SK-N-MC (cell line): ENCODE measurements at regions not wholly inside any gene's neighbourhood (a gene's known extent, or its start where the extent isn't known, plus 50 kb on each side); places are given as distances from the start of the nearest gene placed in this dataset.

Source experiments
- EZH2 ChIP-seq: fragments of 200-600 bp; sonication (generic); IDR thresholded peaks from one replicate; pipeline ENCODE4 v1.6.1; 2017; ENCODE audit warnings: antibody characterized with exemption
- FOXP2 ChIP-seq: optimal IDR thresholded peaks from 2 replicates; pipeline ENCODE3; 2011; ENCODE audit warnings: mild to moderate bottlenecking, moderate library complexity; ENCODE audit not compliant: insufficient read depth; ENCODE audit errors: extremely low read length, control extremely low read depth
- POLR2AphosphoS5 ChIP-seq: IDR thresholded peaks from 2 replicates; pipeline ENCODE4 v1.6.1; 2012; ENCODE audit warnings: mild to moderate bottlenecking, low read depth, low read length, borderline replicate concordance

DNA sequence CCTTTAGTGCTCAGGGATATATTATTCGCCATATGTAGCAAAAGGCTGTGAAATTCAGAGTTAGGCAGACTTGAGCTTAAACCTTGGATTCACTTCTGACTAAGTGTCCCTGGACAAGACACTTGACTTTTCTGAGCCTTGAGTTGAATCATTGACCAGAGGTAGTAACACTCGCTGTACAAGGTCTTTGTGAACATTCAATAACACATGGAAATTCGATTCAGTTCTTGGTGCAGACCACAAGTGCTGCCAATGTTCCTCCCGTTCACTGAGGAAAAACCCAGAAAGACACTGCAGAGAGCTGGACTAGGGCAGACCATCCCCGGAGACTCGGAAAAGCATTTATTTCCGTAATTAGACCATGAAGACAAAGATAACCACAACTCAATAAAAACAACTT is 901.4 kb downstream of the AACS start:
- TF ChIP-seq EZH2 (no peak), POLR2AphosphoS5 (no peak), FOXP2 (no peak)
